A673 (cell line): ENCODE measurements at regions not wholly inside any gene's neighbourhood (a gene's known extent, or its start where the extent isn't known, plus 50 kb on each side); places are given as distances from the start of the nearest gene placed in this dataset.
A peak's percentile ranks its signal among the peaks of the same experiment; 100 is the strongest.

Experiments
- BruUV-seq: library from RNA; stranded (reverse); fragments of 400-500 nt; replicated peaks from 2 replicates; lab custom pipeline; 2021; lab: Mats Ljungman, UMichigan
- CTCF ChIA-PET: fragments of 300-600 bp; sonication (Branson Sonifier 250); formaldehyde crosslinking; loops from one replicate; lab custom pipeline; 2022; ENCODE audit warnings: antibody characterized with exemption; lab: Charles Lee
- POLR2A ChIA-PET: fragments of 300-600 bp; sonication (Branson Sonifier 250); formaldehyde crosslinking; loops from one replicate; lab custom pipeline; 2022; ENCODE audit warnings: antibody characterized with exemption; ENCODE audit not compliant: low non-redundant PET; lab: Charles Lee
- DNase-seq: peaks from one replicate; pipeline ENCODE4 v3.0.0-alpha.2; 2015; ENCODE audit warnings: low spot score
- H3K27ac ChIP-seq: fragments of 200-600 bp; sonication (generic); 2 replicates; pipeline ENCODE4 v1.5.1; 2016; ENCODE audit warnings: mixed run types, low read depth, mild to moderate bottlenecking, mixed read lengths, antibody characterized with exemption, low read length; ENCODE audit not compliant: poor library complexity, severe bottlenecking
- H3K27me3 ChIP-seq: fragments of 200-600 bp; sonication (generic); replicated peaks from 2 replicates; pipeline ENCODE4 v1.6.1; 2017; ENCODE audit warnings: mixed run types, low read depth, mild to moderate bottlenecking, mixed read lengths, antibody characterized with exemption, low read length; ENCODE audit not compliant: insufficient read depth, poor library complexity
- H3K36me3 ChIP-seq: fragments of 200-600 bp; sonication (generic); 2 replicates; pipeline ENCODE4 v1.6.1; 2016; ENCODE audit warnings: mixed run types, mild to moderate bottlenecking, mixed read lengths, antibody characterized with exemption, low read length; ENCODE audit not compliant: insufficient read depth, poor library complexity, severe bottlenecking
- H3K4me1 ChIP-seq: fragments of 200-600 bp; sonication (generic); 2 replicates; pipeline ENCODE4 v1.6.1; 2017; ENCODE audit warnings: mixed run types, mild to moderate bottlenecking, mixed read lengths, antibody characterized with exemption, low read length; ENCODE audit not compliant: insufficient read depth, poor library complexity, severe bottlenecking
- H3K4me3 ChIP-seq: fragments of 200-600 bp; sonication (generic); 2 replicates; pipeline ENCODE4 v1.5.1; 2016; ENCODE audit warnings: low read depth, mixed run types, mild to moderate bottlenecking, mixed read lengths, low read length; ENCODE audit not compliant: poor library complexity, severe bottlenecking
- H3K9me3 ChIP-seq: fragments of 200-600 bp; sonication (generic); 2 replicates; pipeline ENCODE4 v1.6.1; 2016; ENCODE audit warnings: mixed run types, low read depth, mild to moderate bottlenecking, mixed read lengths, antibody characterized with exemption, low read length; ENCODE audit not compliant: poor library complexity, severe bottlenecking
- EZH2 ChIP-seq: fragments of 200-600 bp; sonication (generic); IDR thresholded peaks from 2 replicates; pipeline ENCODE4 v1.6.1; 2017; ENCODE audit warnings: borderline replicate concordance, low read depth, mild to moderate bottlenecking, mixed read lengths, antibody characterized with exemption, low read length; ENCODE audit not compliant: poor library complexity, severe bottlenecking
- intact Hi-C: fragments of 100-400 bp; cut with micrococcal nuclease; formaldehyde crosslinking; loops from one replicate; pipeline ENCODE4 v1.10.0; 2022; ENCODE audit not compliant: unreplicated experiment
- TF ChIP-seq, protein P1 (sequence below): fragments of 300-800, 200-600 bp; sonication (generic); conservative IDR thresholded peaks from 2 replicates; pipeline ENCODE4 v1.5.1; 2017; ENCODE audit warnings: low read depth, mild to moderate bottlenecking, antibody characterized with exemption, low read length, moderate library complexity, mixed read lengths

GRCh38 chr5:174454890-174455289 lies 269.5 kb upstream of the MSX2 start:
- intact Hi-C loops, result no loop called here
- no peaks in the 10 kb centered on the region for H3K4me1 ChIP-seq
- H3K4me3 ChIP-seq, result no peak overlapping the region
- no peak for DNase-seq
- BruUV-seq, result no TSS peak
- no peak overlapping the region for H3K27ac ChIP-seq
- peaks cover 5% of the 10 kb centered on the region for H3K27me3 ChIP-seq
- H3K9me3 ChIP-seq, result no peaks in the 10 kb centered on the region
- ChIA-PET POLR2A (no interaction called here), CTCF (no interaction called here)
- TF ChIP-seq, protein P1, sequence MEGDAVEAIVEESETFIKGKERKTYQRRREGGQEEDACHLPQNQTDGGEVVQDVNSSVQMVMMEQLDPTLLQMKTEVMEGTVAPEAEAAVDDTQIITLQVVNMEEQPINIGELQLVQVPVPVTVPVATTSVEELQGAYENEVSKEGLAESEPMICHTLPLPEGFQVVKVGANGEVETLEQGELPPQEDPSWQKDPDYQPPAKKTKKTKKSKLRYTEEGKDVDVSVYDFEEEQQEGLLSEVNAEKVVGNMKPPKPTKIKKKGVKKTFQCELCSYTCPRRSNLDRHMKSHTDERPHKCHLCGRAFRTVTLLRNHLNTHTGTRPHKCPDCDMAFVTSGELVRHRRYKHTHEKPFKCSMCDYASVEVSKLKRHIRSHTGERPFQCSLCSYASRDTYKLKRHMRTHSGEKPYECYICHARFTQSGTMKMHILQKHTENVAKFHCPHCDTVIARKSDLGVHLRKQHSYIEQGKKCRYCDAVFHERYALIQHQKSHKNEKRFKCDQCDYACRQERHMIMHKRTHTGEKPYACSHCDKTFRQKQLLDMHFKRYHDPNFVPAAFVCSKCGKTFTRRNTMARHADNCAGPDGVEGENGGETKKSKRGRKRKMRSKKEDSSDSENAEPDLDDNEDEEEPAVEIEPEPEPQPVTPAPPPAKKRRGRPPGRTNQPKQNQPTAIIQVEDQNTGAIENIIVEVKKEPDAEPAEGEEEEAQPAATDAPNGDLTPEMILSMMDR, result no peak
- TF ChIP-seq EZH2, result no peak
- H3K36me3 ChIP-seq, result no peaks in the 10 kb centered on the region

DNA sequence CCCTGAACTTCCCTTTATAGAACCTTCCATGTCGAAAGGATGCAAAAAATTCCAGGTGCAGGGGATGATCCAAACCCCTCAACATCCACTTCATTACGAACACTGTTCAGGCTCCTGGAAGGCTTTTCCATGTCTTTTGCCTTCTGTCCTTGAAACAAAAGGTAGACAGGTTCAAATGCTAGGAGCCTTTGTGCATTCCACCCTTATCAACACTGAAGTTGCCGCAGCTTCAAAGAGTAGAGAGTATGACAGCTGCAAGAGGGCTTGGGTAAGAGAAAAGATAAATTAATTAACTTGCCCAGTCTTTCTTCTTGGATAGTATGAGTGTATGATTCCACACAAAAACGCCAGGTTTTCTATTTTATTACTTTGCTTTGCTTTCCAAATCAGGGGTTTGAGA lies 269.1 kb upstream of the MSX2 start:
- TF ChIP-seq EZH2, result no peak
- TF ChIP-seq, protein P1, result no peak
- Histone ChIP-seq H3K4me1 (no peaks in the 10 kb centered on the region), H3K27ac (no peak overlapping the region), H3K4me3 (no peak overlapping the region), H3K27me3 (peaks cover 5% of the 10 kb centered on the region), H3K36me3 (no peaks in the 10 kb centered on the region), H3K9me3 (no peaks in the 10 kb centered on the region)
- ChIA-PET POLR2A (no interaction called here), CTCF (no interaction called here)
- DNase-seq, result no peak
- intact Hi-C loops, result no loop called here
- no TSS peak for BruUV-seq

DNA sequence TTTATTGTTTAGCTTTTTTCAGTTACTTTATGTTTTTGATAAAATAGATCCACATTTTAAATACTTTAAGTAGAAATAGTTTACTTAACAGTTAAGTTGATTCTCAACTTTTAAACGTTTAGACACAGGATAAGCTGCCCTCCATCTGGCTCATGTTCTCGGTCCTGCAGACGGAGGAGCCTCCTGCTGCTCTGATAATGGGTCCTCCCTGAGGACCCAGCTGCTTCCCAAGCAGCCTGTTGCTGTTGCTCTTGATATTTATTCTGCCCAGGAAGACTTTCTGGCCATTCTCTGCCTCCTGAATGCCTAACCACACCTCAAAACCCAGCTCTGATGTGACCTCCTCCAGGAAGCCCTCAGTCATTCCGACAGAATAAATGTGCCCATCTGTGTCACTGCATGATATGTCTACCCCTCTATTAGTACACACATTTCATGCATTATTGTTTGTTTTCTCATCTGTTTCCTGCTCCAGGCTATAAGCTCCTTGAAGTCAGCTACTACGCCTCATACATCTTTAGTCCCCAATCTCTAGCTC lies 267.2 kb upstream of the MSX2 start:
- POLR2A ChIA-PET, result no interaction called here
- intact Hi-C loops, result no loop called here
- no TSS peak for BruUV-seq
- Histone ChIP-seq H3K27ac (no peak overlapping the region), H3K4me3 (no peak overlapping the region), H3K4me1 (no peaks in the 10 kb centered on the region), H3K27me3 (no peaks in the 10 kb centered on the region), H3K9me3 (no peaks in the 10 kb centered on the region), H3K36me3 (no peaks in the 10 kb centered on the region)
- TF ChIP-seq, protein P1, result no peak
- TF ChIP-seq EZH2, result no peak
- peak; percentile 47 for DNase-seq
- CTCF ChIA-PET, result no interaction called here
